GM12891 (cell line): ENCODE measurements at regions not wholly inside any gene's neighbourhood (a gene's known extent, or its start where the extent isn't known, plus 50 kb on each side); places are given as distances from the start of the nearest gene placed in this dataset.

ENCODE experiments used
- POLR2A ChIP-seq: IDR thresholded peaks from 2 replicates; pipeline ENCODE4 v1.6.1; 2011; ENCODE audit warnings: low read depth, low read length, control low read depth
- POLR2AphosphoS5 ChIP-seq: IDR thresholded peaks from 2 replicates; pipeline ENCODE4 v1.6.1; 2011; ENCODE audit warnings: low read depth, low read length, control low read depth
- POU2F2 ChIP-seq: IDR thresholded peaks from 2 replicates; pipeline ENCODE4 v1.6.1; 2011; ENCODE audit warnings: low read depth, mild to moderate bottlenecking, control low read depth, low read length, moderate library complexity
- SPI1 ChIP-seq: IDR thresholded peaks from 2 replicates; pipeline ENCODE4 v1.6.1; 2011; ENCODE audit warnings: low read depth, low read length, control low read depth
- TAF1 ChIP-seq: IDR thresholded peaks from 2 replicates; pipeline ENCODE4 v1.6.1; 2011; ENCODE audit warnings: low read depth, low read length, control low read depth

DNA sequence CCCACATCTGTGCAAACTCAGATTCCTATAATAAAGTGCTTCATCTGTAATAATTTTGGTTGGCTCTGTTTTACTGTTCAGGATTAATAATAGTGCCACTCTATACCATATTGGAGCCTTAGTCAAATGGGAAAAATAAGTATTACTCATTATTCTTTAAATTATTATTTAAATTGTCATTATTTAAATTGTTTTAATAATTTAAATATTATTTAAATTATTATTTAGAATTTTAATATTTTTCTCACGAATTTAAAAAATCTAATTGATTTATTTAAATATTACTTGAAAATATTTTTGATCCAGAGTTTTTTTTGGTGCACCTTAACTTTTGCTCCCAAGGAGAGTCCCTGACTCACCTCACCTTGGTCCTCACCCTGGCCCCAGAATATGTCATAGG, 245.7 kb upstream of the MDGA2 start:
- TF ChIP-seq POLR2AphosphoS5 (no peak), POLR2A (no peak), TAF1 (no peak), POU2F2 (no peak), SPI1 (no peak)
